T-cell (primary cell): ENCODE measurements at regions not wholly inside any gene's neighbourhood (a gene's known extent, or its start where the extent isn't known, plus 50 kb on each side); places are given as distances from the start of the nearest gene placed in this dataset.
A peak's percentile ranks its signal among the peaks of the same experiment; 100 is the strongest.

Experiments used
- ATAC-seq, 4 experiments: fragments of 200-7000 bp in 3 of 4; fragments of 150-1000 bp in 1 of 4; cut with Tn5 transposase; replicated peaks in 1 of 4; 1 replicate in 3 of 4; 2 replicates in 1 of 4; pipeline ENCODE4 v1.10.0; 2021; ENCODE audit warnings: moderate library complexity in 3 of 4, mild to moderate bottlenecking in 2 of 4, moderate number of reproducible peaks in 1 of 4
- CTCF ChIA-PET, 2 donors: fragments of 300-600 bp; sonication (Branson Sonifier 250); formaldehyde crosslinking; loops; one replicate each; lab custom pipeline; 2022; ENCODE audit warnings: antibody characterized with exemption in 2 of 2; lab: Charles Lee
- POLR2A ChIA-PET, 2 donors: fragments of 300-600 bp; sonication (Branson Sonifier 250); formaldehyde crosslinking; loops; one replicate each; lab custom pipeline; 2022; ENCODE audit warnings: antibody characterized with exemption in 2 of 2; lab: Charles Lee
- DNase-seq, 35 experiments: peaks; one replicate each; pipeline versions ENCODE4 v3.0.0 to v3.0.0-alpha.2; 2013 to 2023
- H3K27ac ChIP-seq: one replicate; pipeline ENCODE4 v1.5.1; 2013; ENCODE audit warnings: low read length
- H3K27me3 ChIP-seq, 2 experiments: replicated peaks in 1 of 2; 1 replicate in 1 of 2; 2 replicates in 1 of 2; pipeline versions ENCODE4 v1.6.1 to v1.7.0; 2013; ENCODE audit warnings: low read length in 1 of 2, mixed read lengths in 1 of 2; ENCODE audit not compliant: control insufficient read depth in 2 of 2, insufficient read depth in 2 of 2; ENCODE audit errors: extremely low read depth in 1 of 2
- H3K36me3 ChIP-seq, 2 donors: 1 replicate in 1 of 2; 2 replicates in 1 of 2; pipeline versions ENCODE4 v1.6.1 to v1.7.0; 2013; ENCODE audit warnings: low read length in 1 of 2; ENCODE audit not compliant: control insufficient read depth in 2 of 2, insufficient read depth in 1 of 2; ENCODE audit errors: extremely low read depth in 1 of 2
- H3K4me1 ChIP-seq, 2 experiments: 1 replicate in 1 of 2; 2 replicates in 1 of 2; pipeline versions ENCODE4 v1.6.1 to v1.7.0; 2013; ENCODE audit warnings: low read length in 2 of 2, mixed read lengths in 1 of 2; ENCODE audit not compliant: insufficient read depth in 2 of 2, control insufficient read depth in 1 of 2; ENCODE audit errors: extremely low read depth in 1 of 2
- H3K4me3 ChIP-seq, 2 donors: 1 replicate in 1 of 2; 2 replicates in 1 of 2; pipeline versions ENCODE4 v1.5.1 to v1.7.0; 2013; ENCODE audit warnings: mild to moderate bottlenecking in 2 of 2, low read length in 1 of 2, moderate library complexity in 1 of 2; ENCODE audit not compliant: control insufficient read depth in 1 of 2; ENCODE audit errors: extremely low read depth in 1 of 2
- H3K9me3 ChIP-seq: 2 replicates; pipeline ENCODE4 v1.7.0; 2013
- H3K27ac Mint-ChIP-seq, 2 donors: one replicate each; pipeline ENCODE4 v1.8.0; 2020 to 2021; ENCODE audit warnings: mild to moderate bottlenecking in 2 of 2, mixed read lengths in 2 of 2
- H3K27me3 Mint-ChIP-seq, 2 donors: one replicate each; pipeline ENCODE4 v1.8.0; 2021 to 2022; ENCODE audit warnings: mixed read lengths in 2 of 2
- H3K36me3 Mint-ChIP-seq: one replicate; pipeline ENCODE4 v1.8.0; 2021; ENCODE audit warnings: mixed read lengths
- H3K4me1 Mint-ChIP-seq, 3 donors: one replicate each; pipeline ENCODE4 v1.8.0; 2020 to 2022; ENCODE audit warnings: mixed read lengths in 3 of 3, mild to moderate bottlenecking in 1 of 3
- H3K4me3 Mint-ChIP-seq, 3 donors: one replicate each; pipeline ENCODE4 v1.8.0; 2020 to 2022; ENCODE audit warnings: mild to moderate bottlenecking in 3 of 3, mixed read lengths in 3 of 3, moderate library complexity in 3 of 3
- H3K9me3 Mint-ChIP-seq, 3 donors: one replicate each; pipeline ENCODE4 v1.8.0; 2020 to 2022; ENCODE audit warnings: mixed read lengths in 3 of 3
- WGBS: methylation state at CpG from one replicate; pipeline ENCODE4 v1.1.5; 2013; ENCODE audit warnings: missing lambda C conversion rate; ENCODE audit not compliant: insufficient coverage; 5-methylcytosine and 5-hydroxymethylcytosine counted together

DNA sequence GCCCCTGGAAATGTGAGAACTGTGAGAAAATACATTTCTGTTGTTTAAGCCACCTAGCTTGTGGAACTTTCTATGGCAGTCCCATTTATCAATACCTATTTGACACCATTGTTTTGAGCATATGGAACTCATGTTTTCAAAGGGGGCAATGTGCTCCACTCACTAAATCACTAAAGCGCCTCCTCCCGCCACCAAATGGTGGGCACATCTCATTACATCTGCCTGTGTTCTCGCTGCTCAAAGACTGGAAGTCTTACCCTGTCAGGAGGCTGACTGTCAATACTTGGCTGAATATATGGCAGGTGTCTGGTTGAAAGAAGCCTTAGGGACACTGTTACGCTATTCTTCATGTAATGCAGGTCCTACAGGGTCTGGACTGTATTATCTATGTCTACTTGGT lies 767.7 kb downstream of the TSN start:
- CTCF ChIA-PET: no interaction called here
- POLR2A ChIA-PET: no interaction called here
- peaks cover 0 to 10% (median 0%) of the 10 kb centered on the region in 3 donors for H3K9me3 Mint-ChIP-seq
- WGBS: 100% methylated on average over 1 of the region's 4 CpGs
- no peaks in the 10 kb centered on the region for H3K27me3 Mint-ChIP-seq
- no peaks in the 10 kb centered on the region for H3K4me1 Mint-ChIP-seq
- DNase-seq (no peak), ATAC-seq (no peak)
- no peaks in the 10 kb centered on the region for H3K36me3 Mint-ChIP-seq
- Histone ChIP-seq H3K4me3 (no peak overlapping the region), H3K27ac (no peak overlapping the region), H3K36me3 (no peaks in the 10 kb centered on the region), H3K9me3 (no peaks in the 10 kb centered on the region), H3K27me3 (no peaks in the 10 kb centered on the region), H3K4me1 (no peaks in the 10 kb centered on the region)
- H3K4me3 Mint-ChIP-seq: no peak overlapping the region
- no peak overlapping the region for H3K27ac Mint-ChIP-seq

DNA sequence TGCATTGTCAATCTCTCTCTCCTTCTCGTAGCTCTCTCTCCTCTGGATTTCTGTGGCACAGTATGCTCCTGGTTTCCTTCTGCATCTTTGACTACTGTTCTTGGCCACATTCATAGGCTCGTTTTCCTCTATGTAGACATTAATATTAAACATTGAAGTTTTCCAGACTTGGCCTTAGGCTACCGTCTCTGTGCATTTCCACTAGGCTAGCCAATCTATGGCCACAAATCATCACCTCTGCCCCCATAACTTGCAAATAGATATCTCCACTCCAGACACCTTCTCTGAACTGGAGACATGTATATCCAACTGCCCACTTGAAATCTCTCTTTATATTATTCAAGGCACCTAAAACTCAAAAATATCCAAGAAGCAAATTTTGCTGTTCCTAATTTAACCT lies 768.5 kb downstream of the TSN start:
- 54% methylated on average over 2 of the region's 3 CpGs for WGBS
- Histone ChIP-seq H3K4me3 (no peak overlapping the region), H3K4me1 (no peaks in the 10 kb centered on the region), H3K9me3 (no peaks in the 10 kb centered on the region), H3K36me3 (no peaks in the 10 kb centered on the region), H3K27ac (no peak overlapping the region), H3K27me3 (no peaks in the 10 kb centered on the region)
- H3K4me3 Mint-ChIP-seq: no peak overlapping the region
- no peaks in the 10 kb centered on the region for H3K4me1 Mint-ChIP-seq
- H3K9me3 Mint-ChIP-seq: peaks cover 0 to 10% (median 0%) of the 10 kb centered on the region in 3 donors
- DNase-seq (no peak), ATAC-seq (no peak)
- no peak overlapping the region for H3K27ac Mint-ChIP-seq
- CTCF ChIA-PET: no interaction called here
- no peaks in the 10 kb centered on the region for H3K27me3 Mint-ChIP-seq
- H3K36me3 Mint-ChIP-seq: no peaks in the 10 kb centered on the region
- POLR2A ChIA-PET: no interaction called here

DNA sequence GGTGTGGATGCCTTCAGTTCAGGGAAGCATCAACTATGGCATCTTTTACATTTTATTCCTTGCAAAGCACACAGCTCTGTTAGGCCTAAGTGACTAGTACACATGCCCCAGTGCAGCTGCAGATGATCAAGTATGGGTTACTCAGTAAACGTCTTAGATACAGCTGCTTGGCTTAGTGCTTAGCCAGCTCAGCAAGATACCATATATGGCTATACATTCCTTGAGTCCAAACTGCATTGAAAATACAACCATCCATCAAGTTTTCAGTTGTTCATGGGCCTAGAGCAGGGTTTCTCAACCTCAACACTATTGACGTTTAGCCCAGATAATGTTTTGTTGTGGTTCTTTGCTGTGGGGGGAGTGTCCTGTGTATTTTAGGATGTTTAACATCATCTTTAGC lies 769.9 kb downstream of the TSN start:
- no peaks in the 10 kb centered on the region for H3K4me1 Mint-ChIP-seq
- CTCF ChIA-PET: no interaction called here
- WGBS: 86% methylated on average over 1 of the region's 2 CpGs

DNA sequence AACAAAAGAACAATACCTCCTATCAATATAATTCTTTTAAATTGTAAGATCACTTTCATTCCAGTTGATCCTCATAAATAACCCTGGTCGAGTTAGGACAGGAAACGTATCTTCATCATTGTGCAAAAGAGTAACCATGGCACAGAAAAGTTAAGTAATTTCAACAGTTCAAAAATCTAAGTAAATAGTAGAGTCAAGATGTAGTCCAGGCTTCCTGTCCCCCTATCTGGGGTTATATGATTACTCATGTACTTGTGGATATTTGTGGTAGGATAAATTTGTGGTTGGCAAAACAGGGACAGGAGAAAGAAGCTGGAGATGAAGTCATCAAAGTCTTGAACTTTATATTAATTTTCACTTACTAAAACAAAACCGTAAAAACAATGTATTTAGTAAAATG lies 772.6 kb downstream of the TSN start:
- ChIA-PET POLR2A (no interaction called here), CTCF (no interaction called here)
- no peaks in the 10 kb centered on the region for H3K4me1 ChIP-seq
- no CpG with 5 or more reads among the region's 3 CpGs for WGBS
- no peaks in the 10 kb centered on the region for H3K9me3 ChIP-seq
- Mint-ChIP-seq H3K9me3 (peaks cover 0 to 10% (median 3%) of the 10 kb centered on the region in 3 donors), H3K4me1 (no peaks in the 10 kb centered on the region), H3K4me3 (no peak overlapping the region), H3K36me3 (no peaks in the 10 kb centered on the region), H3K27me3 (no peaks in the 10 kb centered on the region), H3K27ac (no peak overlapping the region)
- no peak overlapping the region for H3K27ac ChIP-seq
- no peak overlapping the region for H3K4me3 ChIP-seq
- H3K36me3 ChIP-seq: no peaks in the 10 kb centered on the region
- DNase-seq (no peak), ATAC-seq (no peak)
- H3K27me3 ChIP-seq: no peaks in the 10 kb centered on the region

More for the DNA sequence above, 769.9 kb downstream of the TSN start:
- Mint-ChIP-seq H3K27me3 (no peaks in the 10 kb centered on the region), H3K9me3 (peaks cover 0 to 10% (median 0%) of the 10 kb centered on the region in 3 donors), H3K36me3 (no peaks in the 10 kb centered on the region), H3K27ac (no peak overlapping the region), H3K4me3 (no peak overlapping the region)
- H3K36me3 ChIP-seq: no peaks in the 10 kb centered on the region
- no peak for DNase-seq
- no peak overlapping the region for H3K4me3 ChIP-seq
- ATAC-seq: no peak
- no peak overlapping the region for H3K27ac ChIP-seq
- H3K27me3 ChIP-seq: no peaks in the 10 kb centered on the region
- H3K9me3 ChIP-seq: no peaks in the 10 kb centered on the region
- H3K4me1 ChIP-seq: no peaks in the 10 kb centered on the region
- POLR2A ChIA-PET: no interaction called here

DNA sequence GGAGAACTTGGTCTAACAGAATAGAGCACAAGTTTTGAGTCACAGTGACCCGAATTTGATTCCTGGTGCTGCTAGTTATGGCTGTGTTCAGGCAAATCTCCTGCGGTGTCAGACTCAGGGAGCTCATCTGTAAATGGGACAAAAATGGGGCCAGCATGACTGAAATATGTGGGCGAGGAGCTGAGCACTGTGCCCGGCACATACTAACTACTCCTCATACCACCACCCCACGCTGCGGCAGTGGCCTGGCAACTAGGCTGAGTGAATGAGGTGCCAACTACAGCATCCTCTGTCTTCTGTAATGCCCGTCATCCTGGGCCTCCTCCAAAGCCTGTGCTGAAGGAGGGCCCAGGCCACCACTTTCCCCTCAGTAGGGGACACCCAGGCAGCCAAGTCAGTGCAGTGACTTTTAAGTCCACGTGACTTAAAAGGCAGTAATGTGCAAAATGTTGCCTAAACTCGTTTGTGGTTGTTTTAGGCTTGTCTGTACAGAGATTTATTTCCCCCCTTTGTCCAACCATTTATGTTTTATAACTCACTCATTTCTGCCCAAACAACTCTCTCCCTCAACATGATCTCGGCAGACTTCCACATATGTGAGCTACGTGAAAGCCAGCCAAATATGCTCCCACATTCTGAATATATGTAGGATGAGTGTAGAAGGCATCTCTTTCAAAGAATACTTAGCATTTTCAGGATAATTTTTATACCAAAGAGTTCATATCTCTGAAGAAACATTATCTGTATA lies 773.7 kb downstream of the TSN start:
- peak in 1 of 4 experiments; percentile 7 for ATAC-seq
- ChIA-PET CTCF (no interaction called here), POLR2A (no interaction called here)
- Histone ChIP-seq H3K9me3 (no peaks in the 10 kb centered on the region), H3K4me3 (no peak overlapping the region), H3K27me3 (no peaks in the 10 kb centered on the region), H3K36me3 (no peaks in the 10 kb centered on the region), H3K27ac (no peak overlapping the region), H3K4me1 (no peaks in the 10 kb centered on the region)
- 95% methylated on average over 3 of the region's 11 CpGs for WGBS
- Mint-ChIP-seq H3K4me1 (no peaks in the 10 kb centered on the region), H3K4me3 (no peak overlapping the region), H3K36me3 (no peaks in the 10 kb centered on the region), H3K27me3 (no peaks in the 10 kb centered on the region), H3K27ac (no peak overlapping the region), H3K9me3 (peaks cover 0 to 6% (median 3%) of the 10 kb centered on the region in 3 donors)
- DNase-seq: no peak

DNA sequence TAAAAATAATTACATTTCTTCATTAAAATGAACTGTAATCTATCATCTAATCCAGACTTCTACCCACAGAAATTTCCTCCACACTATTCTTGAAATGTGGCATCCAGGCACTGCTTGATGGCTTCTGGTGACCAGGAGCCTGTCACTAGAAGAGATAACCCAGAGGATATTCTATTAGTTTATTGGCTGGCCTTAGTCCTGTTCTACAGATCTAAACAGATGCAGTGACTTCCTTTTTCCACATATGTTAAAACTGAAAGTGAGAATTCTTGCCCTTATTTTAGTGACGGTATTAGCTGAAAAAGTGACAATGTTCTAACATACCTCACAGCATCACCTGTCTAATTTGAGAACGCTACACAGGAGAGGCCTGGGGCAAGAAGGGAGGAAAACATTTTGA lies 775.4 kb downstream of the TSN start:
- no peaks in the 10 kb centered on the region for H3K27me3 Mint-ChIP-seq
- no CpG with 5 or more reads among the region's 2 CpGs for WGBS
- no peak overlapping the region for H3K4me3 Mint-ChIP-seq
- Histone ChIP-seq H3K27ac (no peak overlapping the region), H3K36me3 (no peaks in the 10 kb centered on the region), H3K9me3 (no peaks in the 10 kb centered on the region), H3K4me3 (no peak overlapping the region), H3K4me1 (no peaks in the 10 kb centered on the region), H3K27me3 (no peaks in the 10 kb centered on the region)
- DNase-seq (no peak), ATAC-seq (no peak)
- H3K36me3 Mint-ChIP-seq: no peaks in the 10 kb centered on the region
- H3K9me3 Mint-ChIP-seq: peaks cover 0 to 5% (median 3%) of the 10 kb centered on the region in 3 donors
- ChIA-PET POLR2A (interaction anchor here in 1 of 2 donors (0.6 kb wide), 1 partner anchor 69 kb away, joined by 3 read pairs; no protein-coding TSS in a partner anchor), CTCF (no interaction called here)
- no peaks in the 10 kb centered on the region for H3K4me1 Mint-ChIP-seq
- no peak overlapping the region for H3K27ac Mint-ChIP-seq
